ENCODE measurements at regions not wholly inside any gene's neighbourhood (a gene's known extent, or its start where the extent isn't known, plus 50 kb on each side); places are given as distances from the start of the nearest gene placed in this dataset.

DNA sequence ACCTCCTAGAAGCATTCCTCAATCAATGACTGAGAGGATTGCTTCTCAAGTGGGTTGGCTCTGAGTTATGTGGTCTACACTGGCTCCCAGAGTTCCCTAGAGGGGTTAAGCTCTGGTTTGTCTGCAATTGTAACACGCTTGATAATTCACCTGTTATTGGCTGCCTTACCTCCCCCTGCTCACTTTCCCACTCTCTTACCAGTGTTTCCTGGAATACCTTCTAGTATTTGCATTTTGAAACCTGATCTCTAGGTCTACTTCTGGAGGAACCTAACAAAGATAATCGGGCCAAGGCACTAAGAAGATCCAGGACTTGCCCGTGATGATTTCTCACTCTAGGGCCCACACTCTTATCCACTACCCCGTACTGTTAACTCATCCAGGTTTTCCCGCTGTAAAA is 110.1 kb upstream of the MAP3K1 start:
- no peak overlapping the region for H4K5ac ChIP-seq (ENCODE audit: insufficient read length, low read depth, low read length)
- no peak overlapping the region for H2BK120ac ChIP-seq (ENCODE audit: low read depth, low read length, poor library complexity, severe bottlenecking)
- TF ChIP-seq, protein P1, sequence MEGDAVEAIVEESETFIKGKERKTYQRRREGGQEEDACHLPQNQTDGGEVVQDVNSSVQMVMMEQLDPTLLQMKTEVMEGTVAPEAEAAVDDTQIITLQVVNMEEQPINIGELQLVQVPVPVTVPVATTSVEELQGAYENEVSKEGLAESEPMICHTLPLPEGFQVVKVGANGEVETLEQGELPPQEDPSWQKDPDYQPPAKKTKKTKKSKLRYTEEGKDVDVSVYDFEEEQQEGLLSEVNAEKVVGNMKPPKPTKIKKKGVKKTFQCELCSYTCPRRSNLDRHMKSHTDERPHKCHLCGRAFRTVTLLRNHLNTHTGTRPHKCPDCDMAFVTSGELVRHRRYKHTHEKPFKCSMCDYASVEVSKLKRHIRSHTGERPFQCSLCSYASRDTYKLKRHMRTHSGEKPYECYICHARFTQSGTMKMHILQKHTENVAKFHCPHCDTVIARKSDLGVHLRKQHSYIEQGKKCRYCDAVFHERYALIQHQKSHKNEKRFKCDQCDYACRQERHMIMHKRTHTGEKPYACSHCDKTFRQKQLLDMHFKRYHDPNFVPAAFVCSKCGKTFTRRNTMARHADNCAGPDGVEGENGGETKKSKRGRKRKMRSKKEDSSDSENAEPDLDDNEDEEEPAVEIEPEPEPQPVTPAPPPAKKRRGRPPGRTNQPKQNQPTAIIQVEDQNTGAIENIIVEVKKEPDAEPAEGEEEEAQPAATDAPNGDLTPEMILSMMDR (conservative IDR thresholded peaks at IDR 0.05), result no peak
- no peak overlapping the region for H2BK15ac ChIP-seq (ENCODE audit: low read depth, low read length)
- H3K79me2 ChIP-seq (ENCODE audit: insufficient read depth, low read length), result no peaks in the 10 kb centered on the region
- no peak overlapping the region for H2BK20ac ChIP-seq (ENCODE audit: low read depth, low read length, poor library complexity, severe bottlenecking)
- H3K27me3 ChIP-seq (ENCODE audit: insufficient read depth, low read length), result no peaks in the 10 kb centered on the region
- H3K18ac ChIP-seq (ENCODE audit: insufficient read length, low read depth, low read length), result no peak overlapping the region
- H3K23me2 ChIP-seq (ENCODE audit: insufficient read length, low read depth, low read length, poor library complexity, severe bottlenecking), result no peaks in the 10 kb centered on the region
- Mint-ChIP-seq H3K36me3 (ENCODE audit: insufficient read depth in 1 of 3, low read depth in 3 of 3) (no peaks in the 10 kb centered on the region; a peak in 2 of 7 replicates), H3K4me3 (no peak overlapping the region), H3K9me3 (no peaks in the 10 kb centered on the region; a peak in 2 of 5 replicates), H3K4me1 (peaks cover 23 to 27% of the 10 kb centered on the region in 2 experiments), H3K27ac (no peak overlapping the region; a peak in 1 of 7 replicates), H3K27me3 (ENCODE audit: low read depth) (no peaks in the 10 kb centered on the region; the same call in 1 of the 2 replicates)
- no peak overlapping the region for H2AK5ac ChIP-seq (ENCODE audit: insufficient read length, low read length)
- H3K23ac ChIP-seq (ENCODE audit: insufficient read length, low read depth, low read length), result no peak overlapping the region
- no peak overlapping the region for H3K14ac ChIP-seq (ENCODE audit: insufficient read depth, low read length)
- no peak overlapping the region for H2AFZ ChIP-seq (ENCODE audit: low read length)
- H3K27ac ChIP-seq (ENCODE audit: insufficient read length, low read depth, low read length), result no peak overlapping the region
- H3K9ac ChIP-seq (ENCODE audit: extremely low read depth, insufficient read length, low read length), result no peak overlapping the region
- H3K4me1 ChIP-seq (ENCODE audit: insufficient read depth, low read length), result no peaks in the 10 kb centered on the region
- H4K91ac ChIP-seq (ENCODE audit: insufficient read length, low read depth, low read length), result no peak overlapping the region
- no peak overlapping the region for H3K4ac ChIP-seq (ENCODE audit: low read depth, low read length)
- WGBS (ENCODE audit: extremely low coverage, insufficient read length, low lambda C conversion rate), result no CpG with 5 or more reads among the region's 5 CpGs
- no peaks in the 10 kb centered on the region for H3K9me3 ChIP-seq (ENCODE audit: control insufficient read depth, low read depth, low read length)
- H3K56ac ChIP-seq (ENCODE audit: insufficient read length, low read depth, low read length), result no peak overlapping the region
- DNase-seq, result no peak
- H3K79me1 ChIP-seq (ENCODE audit: insufficient read depth, low read depth, low read length, poor library complexity, severe bottlenecking), result no peaks in the 10 kb centered on the region
- no peaks in the 10 kb centered on the region for H4K20me1 ChIP-seq (ENCODE audit: control insufficient read depth, insufficient read depth, insufficient read length)
- no peak overlapping the region for H2BK12ac ChIP-seq (ENCODE audit: insufficient read length, low read depth, low read length)
- no peak overlapping the region for H3K4me2 ChIP-seq (ENCODE audit: insufficient read depth, insufficient read length, low read length)
- H3T11ph ChIP-seq (ENCODE audit: low read length), result no peak overlapping the region
- no peak overlapping the region for H4K8ac ChIP-seq (replicated peaks; ENCODE audit: insufficient read length, low read depth, low read length)
- H2BK5ac ChIP-seq (ENCODE audit: insufficient read length, low read length), result no peak overlapping the region

Data from H9 (cell line).